HCT116 (cell line): ENCODE measurements at regions not wholly inside any gene's neighbourhood (a gene's known extent, or its start where the extent isn't known, plus 50 kb on each side); places are given as distances from the start of the nearest gene placed in this dataset.

Experiments
- ATAC-seq: fragments of 200-7000 bp; cut with Tn5 transposase; 2 replicates; pipeline ENCODE4 v1.9.1; 2020; ENCODE audit warnings: mild to moderate bottlenecking, moderate library complexity
- BruUV-seq: library from RNA; stranded (reverse); fragments of 400-500 nt; replicated peaks from 2 replicates; lab custom pipeline; 2021; lab: Mats Ljungman, UMichigan
- CTCF ChIA-PET: fragments of 300-600 bp; sonication (Branson Sonifier 250); formaldehyde crosslinking; loops from one replicate; lab custom pipeline; 2021; ENCODE audit warnings: antibody characterized with exemption; lab: Charles Lee
- POLR2A ChIA-PET: fragments of 300-600, 350-600 bp; sonication (Branson Sonifier 250); formaldehyde crosslinking; loops from one replicate; lab custom pipeline; 2021; ENCODE audit warnings: antibody characterized with exemption; lab: Charles Lee
- RAD21 ChIA-PET, 2 experiments: fragments of 300-600 bp; sonication (Branson Sonifier 250); formaldehyde crosslinking; loops; one replicate each; lab custom pipeline; 2023; ENCODE audit warnings: low total read pairs in 2 of 2; ENCODE audit not compliant: uncharacterized antibody in 2 of 2, unreplicated experiment in 2 of 2, low non-redundant PET in 1 of 2; lab: Charles Lee
- DNase-seq: peaks from one replicate; pipeline ENCODE4 v3.0.0-alpha.2; 2010; ENCODE audit warnings: low read depth, low spot score
- H2AFZ ChIP-seq: fragments of 200-600 bp; shearing (Covaris generic), sonication (generic); 2 replicates; pipeline ENCODE4 v1.6.1; 2017; ENCODE audit warnings: low read depth, mixed run types, mixed read lengths, antibody characterized with exemption, low read length; ENCODE audit not compliant: poor library complexity, severe bottlenecking
- H3K27ac ChIP-seq: 2 replicates; pipeline ENCODE4 v1.5.1; 2012; ENCODE audit warnings: low read depth, low read length
- H3K27me3 ChIP-seq: fragments of 200-600 bp; sonication (generic); 2 replicates; pipeline ENCODE4 v1.6.1; 2016; ENCODE audit warnings: mixed run types, low read length, mixed read lengths; ENCODE audit not compliant: insufficient read depth
- H3K36me3 ChIP-seq, 2 experiments: fragments of 200-500 bp in 1 of 2; fragments of 200-600 bp in 1 of 2; sonication (Bioruptor generic) in 1 of 2; sonication (generic) in 1 of 2; 2 replicates each; pipeline versions ENCODE4 v1.5.1 to v1.6.1; 2014 to 2016; ENCODE audit warnings: low read length in 2 of 2, inconsistent platforms in 1 of 2, mixed read lengths in 1 of 2, mixed run types in 1 of 2; ENCODE audit not compliant: insufficient read depth in 2 of 2, control insufficient read depth in 1 of 2
- H3K4me1 ChIP-seq, 2 experiments: fragments of 200-600 bp in 1 of 2; sonication (generic) in 1 of 2; 2 replicates each; pipeline versions ENCODE4 v1.5.1 to v1.6.1; 2012 to 2017; ENCODE audit warnings: low read length in 2 of 2, inconsistent platforms in 1 of 2, mild to moderate bottlenecking in 1 of 2, mixed read lengths in 1 of 2, mixed run types in 1 of 2, moderate library complexity in 1 of 2; ENCODE audit not compliant: insufficient read depth in 2 of 2, control insufficient read depth in 1 of 2
- H3K4me2 ChIP-seq: fragments of 200-600 bp; sonication (generic); 2 replicates; pipeline ENCODE4 v1.6.1; 2017; ENCODE audit warnings: mixed run types, low read length, mixed read lengths
- H3K4me3 ChIP-seq, 2 experiments: fragments of 200-600 bp in 1 of 2; sonication (generic) in 1 of 2; replicated peaks in 1 of 2; 2 replicates each; pipeline ENCODE4 v1.5.1; 2011 to 2016; ENCODE audit warnings: low read length in 2 of 2, control low read depth in 1 of 2, low read depth in 1 of 2, mild to moderate bottlenecking in 1 of 2, mixed read lengths in 1 of 2, mixed run types in 1 of 2
- H3K79me2 ChIP-seq: fragments of 200-600 bp; sonication (generic); 2 replicates; pipeline ENCODE4 v1.6.1; 2017; ENCODE audit warnings: mild to moderate bottlenecking, mixed run types, low read length, moderate library complexity, mixed read lengths; ENCODE audit not compliant: insufficient read depth
- H3K9ac ChIP-seq: fragments of 200-600 bp; sonication (generic); 2 replicates; pipeline ENCODE4 v1.6.1; 2016; ENCODE audit warnings: low read length, mixed read lengths
- H3K9me2 ChIP-seq: fragments of 200-600 bp; sonication (generic), shearing (Covaris generic); 2 replicates; pipeline ENCODE4 v1.6.1; 2017; ENCODE audit warnings: mixed run types, mild to moderate bottlenecking, moderate library complexity; ENCODE audit not compliant: insufficient read depth
- H3K9me3 ChIP-seq, 2 experiments: fragments of 200-500 bp in 1 of 2; fragments of 200-600 bp in 1 of 2; sonication (Bioruptor generic) in 1 of 2; sonication (generic) in 1 of 2; 2 replicates each; pipeline ENCODE4 v1.6.1; 2014 to 2017; ENCODE audit warnings: low read length in 2 of 2, mixed read lengths in 2 of 2, inconsistent platforms in 1 of 2, low read depth in 1 of 2, mild to moderate bottlenecking in 1 of 2, mixed run types in 1 of 2, moderate library complexity in 1 of 2; ENCODE audit not compliant: control insufficient read depth in 1 of 2, insufficient read depth in 1 of 2
- H4K20me1 ChIP-seq: fragments of 200-600 bp; sonication (generic), shearing (Covaris generic); 2 replicates; pipeline ENCODE4 v1.6.1; 2017; ENCODE audit warnings: mixed run types, mild to moderate bottlenecking, moderate library complexity; ENCODE audit not compliant: insufficient read depth
- ATF3 ChIP-seq: IDR thresholded peaks from 2 replicates; pipeline ENCODE4 v1.6.1; 2012
- CBX3 ChIP-seq: IDR thresholded peaks from 2 replicates; pipeline ENCODE4 v1.6.1; 2012; ENCODE audit warnings: low read depth
- CEBPB ChIP-seq: IDR thresholded peaks from 2 replicates; pipeline ENCODE4 v1.6.1; 2012; ENCODE audit warnings: low read depth
- EZH2 ChIP-seq: fragments of 200-600 bp; sonication (generic); IDR thresholded peaks from 2 replicates; pipeline ENCODE4 v1.6.1; 2017; ENCODE audit warnings: antibody characterized with exemption, mixed run types
- EZH2phosphoT487 ChIP-seq: fragments of 200-600 bp; IDR thresholded peaks from 2 replicates; pipeline ENCODE4 v1.6.1; 2018; ENCODE audit warnings: antibody characterized with exemption, borderline replicate concordance
- FOSL1 ChIP-seq: IDR thresholded peaks from 2 replicates; pipeline ENCODE4 v1.6.1; 2012; ENCODE audit warnings: low read depth
- JUND ChIP-seq: IDR thresholded peaks from 2 replicates; pipeline ENCODE4 v1.6.1; 2012
- MAX ChIP-seq: IDR thresholded peaks from 2 replicates; pipeline ENCODE4 v1.6.1; 2012
- POLR2A ChIP-seq: IDR thresholded peaks from 2 replicates; pipeline ENCODE4 v1.7.0; 2011; ENCODE audit warnings: borderline replicate concordance; ENCODE audit not compliant: insufficient read depth, insufficient read length; ENCODE audit errors: extremely low read depth
- POLR2AphosphoS5 ChIP-seq: IDR thresholded peaks from 2 replicates; pipeline ENCODE4 v1.6.1; 2011; ENCODE audit warnings: mild to moderate bottlenecking, low read depth, low read length, moderate library complexity
- RAD21 ChIP-seq: IDR thresholded peaks from 2 replicates; pipeline ENCODE4 v1.6.1; 2012; ENCODE audit warnings: low read depth, mild to moderate bottlenecking
- REST ChIP-seq: IDR thresholded peaks from 2 replicates; pipeline ENCODE4 v1.6.1; 2012; ENCODE audit warnings: low read depth
- SIN3A ChIP-seq: IDR thresholded peaks from 2 replicates; pipeline ENCODE4 v1.6.1; 2012; ENCODE audit warnings: low read depth
- SP1 ChIP-seq: IDR thresholded peaks from 2 replicates; pipeline ENCODE4 v1.6.1; 2012; ENCODE audit warnings: low read depth
- SRF ChIP-seq: IDR thresholded peaks from 2 replicates; pipeline ENCODE4 v1.6.1; 2012; ENCODE audit warnings: low read depth
- YY1 ChIP-seq: IDR thresholded peaks from 2 replicates; pipeline ENCODE4 v1.6.1; 2011; ENCODE audit warnings: low read length, low read depth, moderate library complexity, mild to moderate bottlenecking; ENCODE audit not compliant: insufficient replicate concordance; ENCODE audit errors: extremely low read depth
- ZFX ChIP-seq: fragments of 450-650 bp; IDR thresholded peaks from 2 replicates; pipeline ENCODE4 v1.6.1; 2017
- ZNF274 ChIP-seq: fragments of 200-500 bp; sonication (Bioruptor generic); IDR thresholded peaks from 2 replicates; pipeline ENCODE4 v1.6.1; 2014; ENCODE audit warnings: mild to moderate bottlenecking, low read depth, low read length, inconsistent platforms
- intact Hi-C: fragments of 100-400 bp; cut with micrococcal nuclease; formaldehyde crosslinking; loops from 2 replicates; pipeline ENCODE4 v1.10.0; 2022

GRCh38 chr20:55576981-55577380 is 428.3 kb downstream of the CBLN4 start:
- Histone ChIP-seq H3K27me3 (no peaks in the 10 kb centered on the region), H3K9ac (no peak overlapping the region), H3K4me1 (no peaks in the 10 kb centered on the region), H3K4me2 (no peak overlapping the region), H3K9me2 (no peaks in the 10 kb centered on the region), H3K36me3 (no peaks in the 10 kb centered on the region), H3K27ac (no peak overlapping the region), H3K4me3 (no peak overlapping the region), H3K79me2 (no peaks in the 10 kb centered on the region), H3K9me3 (peaks cover 3 to 28% of the 10 kb centered on the region in 2 experiments; a peak in 3 of 4 replicates), H2AFZ (no peak overlapping the region), H4K20me1 (no peaks in the 10 kb centered on the region)
- ChIA-PET POLR2A (no interaction called here), RAD21 (no interaction called here), CTCF (no interaction called here)
- no peak for ATAC-seq
- BruUV-seq: no TSS peak
- DNase-seq: no peak
- intact Hi-C loops: no loop called here
- TF ChIP-seq JUND: no peak
- no peak for TF ChIP-seq FOSL1
- no peak for TF ChIP-seq ATF3
- TF ChIP-seq SIN3A: no peak
- TF ChIP-seq SP1: no peak
- TF ChIP-seq EZH2phosphoT487: no peak
- TF ChIP-seq ZNF274: no peak
- no peak for TF ChIP-seq POLR2A

- ATAC-seq: no peak
- H4K20me1 ChIP-seq: no peaks in the 10 kb centered on the region
- no peak overlapping the region for H3K4me3 ChIP-seq
- RAD21 ChIA-PET: no interaction called here
- no peaks in the 10 kb centered on the region for H3K4me1 ChIP-seq
- CTCF ChIA-PET: no interaction called here
- no peak overlapping the region for H3K27ac ChIP-seq
- H3K79me2 ChIP-seq: no peaks in the 10 kb centered on the region
- no peak overlapping the region for H3K9ac ChIP-seq
- intact Hi-C loops: no loop called here
- no peaks in the 10 kb centered on the region for H3K9me2 ChIP-seq
- no peaks in the 10 kb centered on the region for H3K27me3 ChIP-seq
- POLR2A ChIA-PET: no interaction called here
- BruUV-seq: no TSS peak
- H3K36me3 ChIP-seq: no peaks in the 10 kb centered on the region
- no peak overlapping the region for H2AFZ ChIP-seq
- peaks cover 3 to 23% of the 10 kb centered on the region in 2 experiments; a peak in 2 of 4 replicates for H3K9me3 ChIP-seq
- H3K4me2 ChIP-seq: no peak overlapping the region
- no peak for DNase-seq
- TF ChIP-seq CEBPB (no peak), EZH2 (no peak), MAX (no peak), YY1 (no peak), REST (no peak), SRF (no peak), ZFX (no peak), SP1 (no peak), CBX3 (no peak), POLR2AphosphoS5 (no peak), FOSL1 (no peak), ATF3 (no peak), JUND (no peak), SIN3A (no peak), RAD21 (no peak), ZNF274 (no peak)
These were observed 436.2 kb downstream of the CBLN4 start for GRCh38 chr20:55569084-55569483.
